Ishikawa (cell line): ENCODE measurements at regions not wholly inside any gene's neighbourhood (a gene's known extent, or its start where the extent isn't known, plus 50 kb on each side); places are given as distances from the start of the nearest gene placed in this dataset.

Experiments
- CEBPB ChIP-seq: IDR thresholded peaks from 2 replicates; pipeline ENCODE4 v1.6.1; 2012
- CREB1 ChIP-seq: IDR thresholded peaks from 2 replicates; pipeline ENCODE4 v1.6.1; 2012; ENCODE audit warnings: low read depth
- EGR1 ChIP-seq: IDR thresholded peaks from 2 replicates; pipeline ENCODE4 v1.6.1; 2012
- EP300 ChIP-seq: IDR thresholded peaks from 2 replicates; pipeline ENCODE4 v1.6.1; 2012; ENCODE audit warnings: borderline replicate concordance
- FOXM1 ChIP-seq: IDR thresholded peaks from 2 replicates; pipeline ENCODE4 v1.6.1; 2012; ENCODE audit warnings: low read depth, borderline replicate concordance
- NFIC ChIP-seq: IDR thresholded peaks from 2 replicates; pipeline ENCODE4 v1.6.1; 2012
- RAD21 ChIP-seq: IDR thresholded peaks from 2 replicates; pipeline ENCODE4 v1.6.1; 2012; ENCODE audit warnings: low read depth
- TAF1 ChIP-seq: IDR thresholded peaks from 2 replicates; pipeline ENCODE4 v1.6.1; 2012; ENCODE audit warnings: low read depth, mild to moderate bottlenecking
- TCF12 ChIP-seq: IDR thresholded peaks from 2 replicates; pipeline ENCODE4 v1.6.1; 2012; ENCODE audit warnings: low read depth
- TEAD4 ChIP-seq: IDR thresholded peaks from 2 replicates; pipeline ENCODE4 v1.6.1; 2012
- YY1 ChIP-seq: IDR thresholded peaks from 2 replicates; pipeline ENCODE4 v1.6.1; 2012; ENCODE audit warnings: low read depth
- ZBTB7A ChIP-seq: IDR thresholded peaks from 2 replicates; pipeline ENCODE4 v1.6.1; 2012; ENCODE audit warnings: low read depth
- TF ChIP-seq, protein P1 (sequence below): IDR thresholded peaks from 2 replicates; pipeline ENCODE4 v1.6.1; 2012
- TF ChIP-seq, protein P2 (sequence below): IDR thresholded peaks from 2 replicates; pipeline ENCODE4 v1.6.1; 2012; ENCODE audit warnings: low read depth, mild to moderate bottlenecking

DNA sequence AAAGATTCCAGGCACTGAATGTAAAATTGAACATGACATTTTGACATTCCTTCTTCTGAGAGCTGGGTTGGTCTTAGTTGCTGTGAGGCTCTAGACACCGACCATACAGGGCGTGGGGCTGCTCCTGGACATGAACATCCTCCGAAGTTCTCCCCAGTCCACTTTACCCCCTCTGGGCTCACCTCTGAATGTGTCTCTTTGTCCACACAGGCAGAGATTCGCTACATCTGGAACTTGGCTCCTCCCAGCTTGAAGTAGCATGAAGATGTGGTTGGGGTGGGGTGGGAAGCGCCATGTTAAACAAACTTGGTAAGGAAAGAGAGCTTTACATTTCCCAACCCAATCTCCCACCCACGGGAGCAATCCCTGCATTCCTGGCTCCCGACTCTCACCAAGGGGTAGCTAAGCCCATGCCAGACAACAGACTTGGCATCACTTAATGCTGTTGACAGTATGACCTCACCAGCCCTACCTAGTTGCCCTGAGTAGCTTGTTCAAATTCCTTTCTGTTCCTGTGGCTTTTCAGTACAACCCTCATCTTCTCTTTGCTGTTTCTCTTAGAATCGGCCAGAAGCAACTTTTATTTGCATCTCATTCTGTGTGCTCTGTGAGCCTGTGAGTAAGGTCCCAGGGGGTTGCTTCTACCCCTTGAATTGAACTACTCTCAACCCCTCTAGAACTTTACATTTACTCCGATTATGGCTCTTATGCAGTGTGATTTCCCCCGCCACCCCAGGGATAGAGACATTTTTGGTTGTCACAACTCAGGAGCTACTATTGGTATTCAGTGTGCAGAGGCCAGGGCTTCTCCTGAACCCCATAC is 211.4 kb downstream of the SEC23IP start:
- TF ChIP-seq YY1 = no peak
- no peak for TF ChIP-seq TAF1
- no peak for TF ChIP-seq CEBPB
- no peak for TF ChIP-seq ZBTB7A
- TF ChIP-seq, protein P1, sequence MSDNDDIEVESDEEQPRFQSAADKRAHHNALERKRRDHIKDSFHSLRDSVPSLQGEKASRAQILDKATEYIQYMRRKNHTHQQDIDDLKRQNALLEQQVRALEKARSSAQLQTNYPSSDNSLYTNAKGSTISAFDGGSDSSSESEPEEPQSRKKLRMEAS = no peak
- TF ChIP-seq, protein P2, sequence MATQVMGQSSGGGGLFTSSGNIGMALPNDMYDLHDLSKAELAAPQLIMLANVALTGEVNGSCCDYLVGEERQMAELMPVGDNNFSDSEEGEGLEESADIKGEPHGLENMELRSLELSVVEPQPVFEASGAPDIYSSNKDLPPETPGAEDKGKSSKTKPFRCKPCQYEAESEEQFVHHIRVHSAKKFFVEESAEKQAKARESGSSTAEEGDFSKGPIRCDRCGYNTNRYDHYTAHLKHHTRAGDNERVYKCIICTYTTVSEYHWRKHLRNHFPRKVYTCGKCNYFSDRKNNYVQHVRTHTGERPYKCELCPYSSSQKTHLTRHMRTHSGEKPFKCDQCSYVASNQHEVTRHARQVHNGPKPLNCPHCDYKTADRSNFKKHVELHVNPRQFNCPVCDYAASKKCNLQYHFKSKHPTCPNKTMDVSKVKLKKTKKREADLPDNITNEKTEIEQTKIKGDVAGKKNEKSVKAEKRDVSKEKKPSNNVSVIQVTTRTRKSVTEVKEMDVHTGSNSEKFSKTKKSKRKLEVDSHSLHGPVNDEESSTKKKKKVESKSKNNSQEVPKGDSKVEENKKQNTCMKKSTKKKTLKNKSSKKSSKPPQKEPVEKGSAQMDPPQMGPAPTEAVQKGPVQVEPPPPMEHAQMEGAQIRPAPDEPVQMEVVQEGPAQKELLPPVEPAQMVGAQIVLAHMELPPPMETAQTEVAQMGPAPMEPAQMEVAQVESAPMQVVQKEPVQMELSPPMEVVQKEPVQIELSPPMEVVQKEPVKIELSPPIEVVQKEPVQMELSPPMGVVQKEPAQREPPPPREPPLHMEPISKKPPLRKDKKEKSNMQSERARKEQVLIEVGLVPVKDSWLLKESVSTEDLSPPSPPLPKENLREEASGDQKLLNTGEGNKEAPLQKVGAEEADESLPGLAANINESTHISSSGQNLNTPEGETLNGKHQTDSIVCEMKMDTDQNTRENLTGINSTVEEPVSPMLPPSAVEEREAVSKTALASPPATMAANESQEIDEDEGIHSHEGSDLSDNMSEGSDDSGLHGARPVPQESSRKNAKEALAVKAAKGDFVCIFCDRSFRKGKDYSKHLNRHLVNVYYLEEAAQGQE = no peak
- TF ChIP-seq TEAD4 = no peak
- TF ChIP-seq EGR1 = no peak
- no peak for TF ChIP-seq EP300
- TF ChIP-seq CREB1 = no peak
- no peak for TF ChIP-seq RAD21
- TF ChIP-seq FOXM1 = no peak
- no peak for TF ChIP-seq TCF12
- no peak for TF ChIP-seq NFIC
